ENCODE measurements at regions not wholly inside any gene's neighbourhood (a gene's known extent, or its start where the extent isn't known, plus 50 kb on each side); places are given as distances from the start of the nearest gene placed in this dataset.

DNA sequence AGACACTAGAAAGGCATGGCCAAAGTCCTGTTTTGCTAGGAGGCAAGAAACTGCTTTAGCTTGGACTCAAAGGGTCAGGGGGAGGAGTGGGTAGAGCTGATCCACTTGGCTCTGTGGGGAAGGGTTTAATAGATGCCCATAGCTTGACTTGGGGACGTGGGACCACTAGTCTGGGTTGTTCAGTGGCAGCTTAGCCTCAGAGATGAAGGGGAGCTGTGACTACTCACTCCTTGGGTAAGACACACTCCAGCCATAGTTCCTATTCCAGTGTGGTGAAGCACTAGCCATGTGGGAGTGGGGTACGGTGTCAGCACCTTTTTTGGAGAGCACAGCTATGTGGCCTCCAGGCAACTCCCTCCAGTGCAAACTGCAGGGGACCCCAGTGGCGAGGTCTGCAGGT, 257.3 kb downstream of the TMEM121 start:
- no peaks in the 10 kb centered on the region for H3K36me3 ChIP-seq (ENCODE audit: control insufficient read depth, insufficient read depth, low read length)
- peaks cover 51% of the 10 kb centered on the region for H3K9me3 ChIP-seq (ENCODE audit: control insufficient read depth, low read length)
- no peak overlapping the region for H3K27ac ChIP-seq (ENCODE audit: low read depth, low read length, severe bottlenecking)
- WGBS, 2 experiments (ENCODE audit: insufficient coverage in 2 of 2): 36 to 44% methylated on average over 2 of the region's 3 CpGs
- H3K4me1 ChIP-seq (ENCODE audit: control insufficient read depth, insufficient read depth, low read length, poor library complexity, severe bottlenecking): no peaks in the 10 kb centered on the region
- H3K4me3 ChIP-seq (ENCODE audit: extremely low read depth, insufficient read depth, low read length, poor library complexity, severe bottlenecking): no peak overlapping the region

DNA sequence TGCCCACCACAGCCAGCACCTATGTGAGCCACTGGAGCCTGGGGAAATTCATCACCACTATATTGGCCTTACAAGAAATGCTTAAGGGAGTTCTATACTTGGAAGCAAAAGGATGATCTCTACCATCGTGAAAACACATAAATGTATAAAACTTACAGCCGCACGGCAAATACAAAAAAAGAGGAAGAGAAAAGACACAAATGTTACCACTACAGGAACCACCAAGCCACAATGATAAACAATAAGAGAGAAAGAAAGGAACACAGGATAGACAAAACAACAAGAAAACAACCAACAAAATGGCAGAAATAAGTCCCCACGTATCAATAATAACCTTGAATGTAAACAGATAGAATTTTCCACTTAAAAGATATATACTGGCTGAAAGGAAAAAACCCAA, 267.5 kb downstream of the TMEM121 start:
- H3K9me3 ChIP-seq (ENCODE audit: control insufficient read depth, low read length): peaks cover 64% of the 10 kb centered on the region
- no CpG with 5 or more reads among the region's 4 CpGs for WGBS, 2 experiments (ENCODE audit: insufficient coverage in 2 of 2)

GRCh38 chr14:105797546-105797945, 271.2 kb downstream of the TMEM121 start:
- Histone ChIP-seq H3K4me1 (ENCODE audit: control insufficient read depth, insufficient read depth, low read length, poor library complexity, severe bottlenecking) (no peaks in the 10 kb centered on the region), H3K9me3 (ENCODE audit: control insufficient read depth, low read length) (peaks cover 52% of the 10 kb centered on the region), H3K27ac (ENCODE audit: low read depth, low read length, severe bottlenecking) (no peak overlapping the region), H3K4me3 (ENCODE audit: extremely low read depth, insufficient read depth, low read length, poor library complexity, severe bottlenecking) (no peak overlapping the region), H3K36me3 (ENCODE audit: control insufficient read depth, insufficient read depth, low read length) (no peaks in the 10 kb centered on the region)
- 83 to 100% methylated on average over 1 of the region's 1 CpG for whole genome bisulfite sequencing, 2 experiments (ENCODE audit: insufficient coverage in 2 of 2)

More for the DNA sequence above, 267.5 kb downstream of the TMEM121 start:
- Histone ChIP-seq H3K4me1 (ENCODE audit: control insufficient read depth, insufficient read depth, low read length, poor library complexity, severe bottlenecking) (no peaks in the 10 kb centered on the region), H3K4me3 (ENCODE audit: extremely low read depth, insufficient read depth, low read length, poor library complexity, severe bottlenecking) (no peak overlapping the region), H3K36me3 (ENCODE audit: control insufficient read depth, insufficient read depth, low read length) (no peaks in the 10 kb centered on the region), H3K27ac (ENCODE audit: low read depth, low read length, severe bottlenecking) (no peak overlapping the region)

DNA sequence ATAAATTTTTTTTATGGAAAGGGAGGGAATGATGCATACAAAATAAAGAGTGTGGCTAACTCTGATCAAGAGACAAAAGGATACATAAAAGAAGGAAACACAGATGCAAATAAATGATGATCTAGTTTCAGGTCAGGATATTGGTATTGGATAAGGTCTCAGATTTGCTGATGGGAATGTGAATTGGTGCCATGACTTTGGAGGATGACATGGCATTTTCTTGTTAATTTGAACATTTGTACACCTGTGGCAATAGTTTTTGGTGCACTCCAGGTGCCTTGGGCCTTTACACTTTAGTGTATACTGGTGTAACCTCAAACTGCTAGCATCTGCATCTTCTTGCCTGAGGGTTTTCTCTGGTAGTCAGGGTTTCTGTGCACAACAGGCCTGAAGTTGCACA, 279.3 kb downstream of the TMEM121 start:
- Histone ChIP-seq H3K9me3 (ENCODE audit: control insufficient read depth, low read length) (peaks cover 54% of the 10 kb centered on the region), H3K4me1 (ENCODE audit: control insufficient read depth, insufficient read depth, low read length, poor library complexity, severe bottlenecking) (no peaks in the 10 kb centered on the region), H3K27ac (ENCODE audit: low read depth, low read length, severe bottlenecking) (no peak overlapping the region), H3K36me3 (ENCODE audit: control insufficient read depth, insufficient read depth, low read length) (no peaks in the 10 kb centered on the region), H3K4me3 (ENCODE audit: extremely low read depth, insufficient read depth, low read length, poor library complexity, severe bottlenecking) (no peak overlapping the region)

- no peaks in the 10 kb centered on the region for H3K4me1 ChIP-seq (ENCODE audit: control insufficient read depth, insufficient read depth, low read length, poor library complexity, severe bottlenecking)
- WGBS, 2 experiments (ENCODE audit: insufficient coverage in 2 of 2): 43 to 64% methylated on average over 2 to 3 of the region's 3 CpGs
Measured at GRCh38 chr14:105806568-105806967, 280.2 kb downstream of the TMEM121 start.

GRCh38 chr14:105817971-105818711, 291.8 kb downstream of the TMEM121 start:
- WGBS, 2 experiments (ENCODE audit: insufficient coverage in 2 of 2): 70% methylated on average over 14 to 16 of the region's 21 CpGs
- Histone ChIP-seq H3K9me3 (ENCODE audit: control insufficient read depth, low read length) (peaks cover 63% of the 10 kb centered on the region), H3K27ac (ENCODE audit: low read depth, low read length, severe bottlenecking) (no peak overlapping the region), H3K4me3 (ENCODE audit: extremely low read depth, insufficient read depth, low read length, poor library complexity, severe bottlenecking) (no peak overlapping the region), H3K36me3 (ENCODE audit: control insufficient read depth, insufficient read depth, low read length) (no peaks in the 10 kb centered on the region), H3K4me1 (ENCODE audit: control insufficient read depth, insufficient read depth, low read length, poor library complexity, severe bottlenecking) (no peaks in the 10 kb centered on the region)

More at GRCh38 chr14:105806568-105806967, 280.2 kb downstream of the TMEM121 start:
- Histone ChIP-seq H3K9me3 (ENCODE audit: control insufficient read depth, low read length) (peaks cover 60% of the 10 kb centered on the region), H3K36me3 (ENCODE audit: control insufficient read depth, insufficient read depth, low read length) (no peaks in the 10 kb centered on the region), H3K4me3 (ENCODE audit: extremely low read depth, insufficient read depth, low read length, poor library complexity, severe bottlenecking) (no peak overlapping the region), H3K27ac (ENCODE audit: low read depth, low read length, severe bottlenecking) (no peak overlapping the region)

DNA sequence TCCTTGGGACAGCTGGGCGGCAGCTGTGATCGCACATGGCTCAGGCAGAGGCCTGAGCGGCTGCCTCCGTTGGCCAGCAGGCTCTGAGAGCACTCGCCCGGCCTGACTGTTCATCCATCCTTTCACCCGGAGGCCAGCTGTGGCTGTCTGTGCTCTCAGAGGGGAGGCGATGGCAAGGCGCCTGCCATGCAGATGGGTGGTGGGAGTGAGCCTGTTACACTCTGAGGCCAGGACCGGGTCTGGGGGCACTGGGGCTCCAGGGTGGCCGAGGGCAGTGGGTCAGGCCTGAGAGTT, 292.3 kb downstream of the TMEM121 start:
- Histone ChIP-seq H3K4me1 (ENCODE audit: control insufficient read depth, insufficient read depth, low read length, poor library complexity, severe bottlenecking) (no peaks in the 10 kb centered on the region), H3K36me3 (ENCODE audit: control insufficient read depth, insufficient read depth, low read length) (no peaks in the 10 kb centered on the region), H3K27ac (ENCODE audit: low read depth, low read length, severe bottlenecking) (no peak overlapping the region), H3K9me3 (ENCODE audit: control insufficient read depth, low read length) (peaks cover 63% of the 10 kb centered on the region), H3K4me3 (ENCODE audit: extremely low read depth, insufficient read depth, low read length, poor library complexity, severe bottlenecking) (no peak overlapping the region)
- 80 to 85% methylated on average over 7 to 11 of the region's 11 CpGs for WGBS, 2 experiments (ENCODE audit: insufficient coverage in 2 of 2)

DNA sequence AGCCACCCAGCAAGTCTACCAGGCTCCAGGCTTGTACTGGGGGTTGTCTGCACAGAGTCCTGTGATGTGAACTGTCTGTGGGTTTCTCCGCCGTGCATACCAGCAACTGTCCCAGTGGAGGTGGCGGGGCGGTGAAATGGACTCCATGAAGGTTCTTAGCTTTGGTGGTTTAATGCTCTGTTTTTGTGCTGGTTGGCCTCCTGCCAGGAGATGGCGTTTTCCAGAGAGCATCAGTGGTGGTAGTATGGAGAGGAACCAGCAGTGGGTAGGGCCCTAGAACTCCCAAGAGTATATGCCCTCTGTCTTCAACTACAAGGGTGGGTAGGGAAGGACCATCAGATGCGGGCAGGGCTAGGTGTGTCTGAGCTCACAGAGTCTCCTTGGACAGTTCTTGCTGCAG, 303.8 kb downstream of the TMEM121 start:
- H3K4me3 ChIP-seq (ENCODE audit: extremely low read depth, insufficient read depth, low read length, poor library complexity, severe bottlenecking): no peak overlapping the region
- H3K27ac ChIP-seq (ENCODE audit: low read depth, low read length, severe bottlenecking): no peak overlapping the region
- peaks cover 59% of the 10 kb centered on the region for H3K9me3 ChIP-seq (ENCODE audit: control insufficient read depth, low read length)
- 52 to 72% methylated on average over 2 to 5 of the region's 6 CpGs for WGBS, 2 experiments (ENCODE audit: insufficient coverage in 2 of 2)
- no peaks in the 10 kb centered on the region for H3K36me3 ChIP-seq (ENCODE audit: control insufficient read depth, insufficient read depth, low read length)
- H3K4me1 ChIP-seq (ENCODE audit: control insufficient read depth, insufficient read depth, low read length, poor library complexity, severe bottlenecking): no peaks in the 10 kb centered on the region

- peaks cover 74% of the 10 kb centered on the region for H3K9me3 ChIP-seq (ENCODE audit: control insufficient read depth, low read length)
- H3K27ac ChIP-seq (ENCODE audit: low read depth, low read length, severe bottlenecking): no peak overlapping the region
- whole genome bisulfite sequencing, 2 experiments (ENCODE audit: insufficient coverage in 2 of 2): 86 to 90% methylated on average over 9 to 11 of the region's 11 CpGs
- no peaks in the 10 kb centered on the region for H3K4me1 ChIP-seq (ENCODE audit: control insufficient read depth, insufficient read depth, low read length, poor library complexity, severe bottlenecking)
- no peaks in the 10 kb centered on the region for H3K36me3 ChIP-seq (ENCODE audit: control insufficient read depth, insufficient read depth, low read length)
- no peak overlapping the region for H3K4me3 ChIP-seq (ENCODE audit: extremely low read depth, insufficient read depth, low read length, poor library complexity, severe bottlenecking)
Measured at GRCh38 chr14:105836160-105836559, 309.8 kb downstream of the TMEM121 start.

DNA sequence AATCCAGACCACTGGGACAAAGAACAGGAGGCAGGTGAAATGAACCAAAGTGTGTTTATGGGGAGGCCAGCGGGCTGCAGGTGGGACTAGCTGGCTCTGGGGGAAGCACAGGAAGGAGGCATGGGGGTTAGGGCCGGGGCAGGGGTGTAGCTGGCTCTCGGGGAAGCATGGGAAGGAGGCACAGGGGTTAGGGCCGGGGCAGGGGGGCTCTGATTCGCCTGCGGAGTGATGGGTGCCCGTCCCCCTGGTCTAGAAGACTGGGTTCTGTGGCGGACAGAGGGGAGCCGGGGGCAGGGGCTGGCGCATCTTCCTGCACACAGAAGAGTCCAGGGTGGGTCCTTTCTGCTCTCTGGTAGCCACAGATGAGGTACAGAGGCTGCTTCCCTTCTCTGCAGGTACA, 310.3 kb downstream of the TMEM121 start:
- H3K36me3 ChIP-seq (ENCODE audit: control insufficient read depth, insufficient read depth, low read length): no peaks in the 10 kb centered on the region
- peaks cover 76% of the 10 kb centered on the region for H3K9me3 ChIP-seq (ENCODE audit: control insufficient read depth, low read length)
- no peaks in the 10 kb centered on the region for H3K4me1 ChIP-seq (ENCODE audit: control insufficient read depth, insufficient read depth, low read length, poor library complexity, severe bottlenecking)
- H3K4me3 ChIP-seq (ENCODE audit: extremely low read depth, insufficient read depth, low read length, poor library complexity, severe bottlenecking): no peak overlapping the region
- 70 to 74% methylated on average over 9 to 10 of the region's 10 CpGs for WGBS, 2 experiments (ENCODE audit: insufficient coverage in 2 of 2)
- H3K27ac ChIP-seq (ENCODE audit: low read depth, low read length, severe bottlenecking): no peak overlapping the region

DNA sequence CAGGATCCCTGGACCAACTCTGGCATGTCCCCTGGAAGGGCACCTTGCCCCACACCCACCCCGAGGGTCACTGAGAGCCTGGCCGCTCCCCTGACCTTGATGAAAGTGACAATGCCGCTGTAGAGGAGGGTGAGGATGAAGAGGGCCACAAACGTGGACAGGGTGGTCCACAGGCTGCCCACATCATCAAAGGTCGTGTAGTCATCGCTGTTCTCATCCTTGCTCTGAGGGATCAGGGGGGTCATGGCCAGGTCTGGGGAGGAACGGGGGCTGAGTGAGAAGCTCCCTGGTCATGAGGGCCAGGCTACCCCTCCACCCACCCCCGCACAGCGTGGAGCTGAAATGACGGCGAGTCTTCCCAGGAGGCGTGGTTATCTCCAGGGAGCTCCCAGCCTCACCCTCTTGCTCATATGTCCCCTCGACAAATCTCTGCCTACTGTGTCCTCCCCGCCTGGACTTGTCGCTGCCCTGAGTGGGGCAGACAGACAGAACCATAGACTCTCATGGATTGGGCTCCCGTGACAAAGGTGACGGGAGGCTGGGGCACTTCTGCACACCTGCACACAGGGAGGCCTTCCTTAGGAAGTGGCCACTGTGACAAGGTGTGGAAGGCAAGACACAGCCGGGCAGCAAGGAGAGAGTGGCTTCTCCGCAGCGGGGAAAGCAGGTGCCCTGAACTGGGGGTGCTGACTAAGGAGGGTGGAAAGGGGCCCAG, 311.1 kb downstream of the TMEM121 start:
- Histone ChIP-seq H3K36me3 (ENCODE audit: control insufficient read depth, insufficient read depth, low read length) (no peaks in the 10 kb centered on the region), H3K9me3 (ENCODE audit: control insufficient read depth, low read length) (peaks cover 74% of the 10 kb centered on the region), H3K4me1 (ENCODE audit: control insufficient read depth, insufficient read depth, low read length, poor library complexity, severe bottlenecking) (no peaks in the 10 kb centered on the region), H3K27ac (ENCODE audit: low read depth, low read length, severe bottlenecking) (no peak overlapping the region), H3K4me3 (ENCODE audit: extremely low read depth, insufficient read depth, low read length, poor library complexity, severe bottlenecking) (no peak overlapping the region)
- WGBS, 2 experiments (ENCODE audit: insufficient coverage in 2 of 2): 72 to 80% methylated on average over 13 to 16 of the region's 20 CpGs
